ENCODE measurements at regions not wholly inside any gene's neighbourhood (a gene's known extent, or its start where the extent isn't known, plus 50 kb on each side); places are given as distances from the start of the nearest gene placed in this dataset.
"Not testable (repeated sequence)": the region's sequence is repeated elsewhere in the genome, so short reads cannot be mapped to it uniquely, and the experiment has no call there.

DNA sequence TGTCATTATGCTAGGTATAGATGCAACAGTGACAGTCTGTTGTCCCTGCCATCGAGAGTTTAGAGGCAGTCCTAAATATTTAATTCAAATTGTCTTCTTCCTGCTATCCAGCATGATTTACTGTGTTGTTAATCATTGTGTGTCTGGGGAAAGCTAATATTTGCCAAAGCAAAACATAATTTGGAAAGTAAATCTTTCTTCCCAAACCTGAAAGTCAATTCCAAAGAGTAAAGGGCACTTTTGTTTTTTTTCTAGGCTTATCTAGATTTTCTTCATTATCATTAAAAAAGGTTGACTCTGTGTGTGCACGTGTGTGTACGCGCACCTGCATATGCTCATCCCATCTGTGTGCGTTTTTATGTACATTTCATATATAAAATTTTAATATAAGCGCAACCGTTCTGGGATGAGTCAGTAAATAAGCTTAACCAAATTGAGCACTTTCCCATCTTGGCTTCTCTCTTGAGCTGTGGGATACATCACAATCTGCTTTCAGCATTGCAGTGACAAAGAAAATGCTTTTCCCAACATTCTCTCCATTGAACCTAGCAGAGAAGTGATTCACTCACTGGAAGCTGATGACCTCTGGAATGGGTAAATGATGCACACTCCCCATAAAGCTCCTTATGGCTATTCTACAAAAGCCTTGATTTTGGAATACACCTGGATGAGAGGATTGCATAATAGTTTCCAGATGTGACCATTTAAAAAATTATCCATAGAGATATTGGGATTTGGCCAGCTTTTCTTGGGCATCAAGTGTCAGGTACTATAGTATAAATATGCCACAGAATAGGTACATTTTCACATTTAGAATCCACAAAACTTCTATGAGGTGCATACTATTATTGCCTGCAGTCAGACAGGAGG, 488.4 kb downstream of the ADCYAP1 start:
- no peak for DNase-seq (ENCODE audit: extremely low read depth, low read depth, low spot score)

GRCh38 chr18:1393929-1394328, 489.3 kb downstream of the ADCYAP1 start:
- no peak for DNase-seq (ENCODE audit: extremely low read depth, low read depth, low spot score)

DNA sequence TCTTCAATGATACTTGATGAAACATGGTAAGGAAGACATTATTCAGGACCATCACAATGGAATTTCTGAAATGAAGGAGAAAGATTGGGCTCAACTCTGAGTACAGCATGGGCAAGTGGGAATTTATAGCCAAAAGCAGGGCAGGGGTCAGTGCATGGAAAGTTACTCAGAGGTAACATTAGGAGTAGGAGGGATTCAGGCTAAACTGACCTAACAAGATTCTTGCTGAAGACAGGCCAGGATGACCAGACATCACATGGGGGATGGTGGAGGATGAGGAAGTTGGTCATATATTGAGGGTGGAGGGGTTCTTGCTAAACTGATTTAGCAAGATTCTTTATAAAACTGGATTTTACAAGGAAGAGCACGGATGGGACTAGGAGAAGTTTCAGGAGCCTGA, 489.8 kb downstream of the ADCYAP1 start:
- DNase-seq (ENCODE audit: extremely low read depth, low read depth, low spot score) = no peak

DNA sequence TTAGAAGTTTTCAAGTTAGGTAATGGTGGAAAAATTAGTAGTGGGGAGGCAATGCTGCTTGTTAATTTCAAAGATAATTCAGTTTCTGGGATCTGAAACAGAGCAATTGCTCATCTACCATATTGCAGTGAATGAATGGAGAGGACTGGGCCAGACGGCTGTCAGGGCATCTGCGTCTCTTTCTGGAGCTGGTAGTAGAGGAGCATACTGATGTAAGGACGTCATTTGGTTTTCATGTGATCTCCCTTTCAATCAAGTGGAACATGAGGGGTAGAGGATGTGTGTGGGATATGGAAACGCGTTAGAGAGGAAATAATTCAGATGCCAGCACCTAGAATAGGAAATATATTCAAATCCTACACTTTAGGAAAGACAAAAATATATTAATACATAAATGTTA, 490.3 kb downstream of the ADCYAP1 start:
- DNase-seq (ENCODE audit: extremely low read depth, low read depth, low spot score) = no peak

DNA sequence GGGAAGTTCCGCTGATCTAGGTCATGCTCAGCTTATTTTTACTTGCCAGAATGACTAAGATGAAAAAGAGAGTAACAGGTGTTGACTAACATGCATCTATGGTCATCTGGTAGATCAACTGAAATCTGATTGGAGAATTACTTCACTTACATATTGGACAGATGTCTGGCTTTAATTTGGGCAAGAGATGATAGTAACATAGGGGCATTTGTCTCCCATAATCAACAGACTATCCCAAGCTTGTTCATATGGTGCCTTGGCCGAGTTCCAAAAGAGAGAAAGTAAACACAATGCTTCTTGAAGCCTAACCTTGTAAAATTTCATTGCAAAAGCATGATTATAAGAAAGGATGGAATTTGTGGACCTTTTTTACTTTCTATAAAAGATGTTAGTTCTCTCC, 503.7 kb downstream of the ADCYAP1 start:
- no peak for DNase-seq (ENCODE audit: extremely low read depth, low read depth, low spot score)

GRCh38 chr18:1412655-1413322, 508.1 kb downstream of the ADCYAP1 start:
- no peak for DNase-seq (ENCODE audit: extremely low read depth, low read depth, low spot score)

GRCh38 chr18:1413323-1413675, 508.6 kb downstream of the ADCYAP1 start:
- DNase-seq (ENCODE audit: extremely low read depth, low read depth, low spot score) = no peak

DNA sequence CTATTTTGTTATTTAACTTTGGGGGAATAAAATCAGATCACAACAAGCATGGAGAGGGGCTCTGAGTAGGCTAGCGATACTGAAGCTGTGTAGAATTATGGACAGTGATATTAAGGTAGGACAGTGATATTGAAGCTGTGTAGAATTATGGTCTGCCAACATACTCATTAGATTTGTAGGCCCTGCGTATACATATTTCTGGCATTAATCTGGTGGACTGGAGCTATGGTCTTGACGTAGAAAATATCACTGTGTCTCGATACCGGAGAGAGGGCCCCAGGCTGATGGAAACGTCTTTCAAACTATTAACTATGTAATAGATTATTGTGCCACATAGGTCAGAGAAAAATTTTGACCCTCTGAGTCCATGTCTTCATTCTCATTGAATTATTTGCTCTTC, 511.4 kb downstream of the ADCYAP1 start:
- DNase-seq (ENCODE audit: extremely low read depth, low read depth, low spot score) = no peak

DNA sequence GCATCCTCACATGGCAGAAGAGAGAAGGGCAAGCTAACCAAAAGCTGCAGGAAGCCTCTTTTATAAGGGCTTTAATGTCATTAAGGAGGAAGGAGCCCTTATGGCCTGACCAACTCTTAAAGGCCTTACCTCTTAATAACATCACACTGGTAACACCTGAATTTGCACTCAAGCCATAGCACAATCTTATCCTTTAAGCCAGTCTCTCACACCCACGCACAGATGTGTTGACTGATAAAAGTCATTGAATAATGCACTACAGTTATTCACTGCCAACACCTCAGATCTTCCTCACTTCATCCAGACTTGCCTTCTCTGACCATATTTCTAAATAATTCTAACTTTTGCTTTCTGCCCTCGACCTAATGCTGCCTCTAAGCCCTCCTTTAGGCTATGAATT, 516.8 kb downstream of the ADCYAP1 start:
- DNase-seq (ENCODE audit: extremely low read depth, low read depth, low spot score) = no peak

DNA sequence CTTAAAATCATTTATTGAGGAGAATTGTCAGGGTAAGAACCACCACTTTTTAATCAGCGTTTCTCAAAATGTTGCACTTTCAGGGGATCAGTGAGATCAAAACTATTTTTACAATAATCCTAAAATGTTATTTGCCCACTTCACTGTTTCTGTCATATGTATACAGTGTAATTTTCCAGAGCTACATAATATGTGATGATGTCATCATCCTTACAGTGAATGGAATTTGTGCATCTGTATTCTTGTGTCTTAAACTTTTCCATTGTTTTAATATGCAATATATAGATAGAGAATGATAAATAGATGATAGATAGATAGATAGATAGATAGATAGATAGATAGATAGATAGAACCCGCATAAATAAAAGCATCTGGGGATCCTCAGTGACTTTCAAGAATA, 518.0 kb downstream of the ADCYAP1 start:
- no peak for DNase-seq (ENCODE audit: extremely low read depth, low read depth, low spot score)

GRCh38 chr18:1425679-1426078, 521.0 kb downstream of the ADCYAP1 start:
- DNase-seq (ENCODE audit: extremely low read depth, low read depth, low spot score) = no peak

- DNase-seq (ENCODE audit: extremely low read depth, low read depth, low spot score) = no peak
Measured at GRCh38 chr18:1435487-1435886, 530.8 kb downstream of the ADCYAP1 start.

DNA sequence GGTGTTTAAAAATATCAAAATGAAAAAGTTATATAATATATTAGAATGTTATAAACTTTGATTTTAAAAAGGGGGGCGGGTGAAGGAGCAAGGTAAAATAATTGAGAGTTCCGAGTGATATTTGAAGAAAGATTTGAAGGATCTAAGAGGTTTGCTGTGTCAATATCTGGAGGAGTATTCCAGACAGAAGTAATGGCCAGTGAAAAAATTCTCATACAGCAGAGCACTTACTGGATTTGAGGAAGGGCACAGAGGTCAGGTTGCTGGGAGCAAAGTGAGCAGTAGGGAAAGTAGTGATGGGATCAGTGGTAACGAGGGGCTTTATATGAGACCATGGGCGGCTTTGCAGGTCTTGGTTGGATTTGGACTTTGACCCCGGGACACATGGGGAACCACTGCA, 531.5 kb downstream of the ADCYAP1 start:
- DNase-seq (ENCODE audit: extremely low read depth, low read depth, low spot score) = no peak

DNA sequence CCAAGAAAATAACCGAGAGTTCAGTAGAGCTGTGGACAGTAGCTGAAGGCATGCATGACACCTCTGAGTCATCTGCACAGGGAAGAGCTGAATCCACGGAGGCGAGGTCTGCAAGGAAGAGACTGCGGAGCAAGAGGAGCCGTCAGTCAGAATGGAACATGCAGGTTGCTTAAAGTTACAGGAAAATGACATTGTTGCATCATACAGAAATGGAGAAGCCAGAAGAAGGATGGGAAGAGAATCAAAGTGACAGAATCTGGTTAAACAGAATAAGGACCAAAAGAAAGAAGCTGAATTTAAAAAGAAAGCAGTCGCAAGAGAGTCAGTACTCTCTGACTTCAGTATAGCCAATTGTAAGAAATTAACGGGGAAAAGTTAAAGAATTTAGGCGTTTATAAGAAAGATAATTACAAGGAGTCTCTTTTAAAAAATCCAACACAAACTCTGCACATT, 533.8 kb downstream of the ADCYAP1 start:
- no peak for DNase-seq (ENCODE audit: extremely low read depth, low read depth, low spot score)

DNA sequence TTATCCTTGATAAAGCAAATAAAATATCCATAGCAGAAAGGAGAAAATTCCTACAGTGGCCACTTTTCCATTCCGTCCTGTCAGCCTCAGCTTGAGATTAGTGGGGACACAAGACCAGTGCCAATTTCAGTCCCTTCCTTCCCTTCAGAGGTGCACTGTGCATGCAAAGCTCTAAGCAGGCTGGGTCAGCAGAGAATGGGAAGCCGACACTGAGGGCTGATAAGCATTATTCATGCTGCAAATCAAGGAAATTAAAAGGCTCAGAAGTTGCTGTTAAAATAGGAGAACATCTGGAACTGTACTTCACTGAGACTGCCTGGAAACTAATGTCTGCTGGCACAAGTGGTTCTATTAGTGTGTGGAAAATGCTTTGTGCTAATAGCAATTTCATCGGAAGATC, 534.3 kb downstream of the ADCYAP1 start:
- DNase-seq (ENCODE audit: extremely low read depth, low read depth, low spot score) = no peak

DNA sequence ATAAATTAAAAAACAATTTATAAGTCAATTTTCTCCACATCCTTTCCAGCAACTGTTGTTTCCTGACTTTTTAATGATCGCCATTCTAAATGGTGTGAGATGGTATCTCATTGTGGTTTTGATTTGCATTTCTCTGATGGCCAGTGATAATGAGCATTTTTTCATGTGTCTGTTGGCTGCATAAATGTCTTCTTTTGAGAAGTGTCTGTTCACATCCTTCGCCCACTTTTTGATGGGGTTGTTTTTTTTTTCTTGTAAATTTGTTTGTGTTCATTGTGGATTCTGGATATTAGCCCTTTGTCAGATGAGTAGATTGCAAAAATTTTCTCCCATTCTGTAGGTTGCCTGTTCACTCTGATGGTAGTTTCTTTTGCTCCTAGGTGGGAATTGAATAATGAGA, 539.4 kb downstream of the ADCYAP1 start:
- not testable (repeated sequence) for DNase-seq (ENCODE audit: extremely low read depth, low read depth, low spot score)

DNA sequence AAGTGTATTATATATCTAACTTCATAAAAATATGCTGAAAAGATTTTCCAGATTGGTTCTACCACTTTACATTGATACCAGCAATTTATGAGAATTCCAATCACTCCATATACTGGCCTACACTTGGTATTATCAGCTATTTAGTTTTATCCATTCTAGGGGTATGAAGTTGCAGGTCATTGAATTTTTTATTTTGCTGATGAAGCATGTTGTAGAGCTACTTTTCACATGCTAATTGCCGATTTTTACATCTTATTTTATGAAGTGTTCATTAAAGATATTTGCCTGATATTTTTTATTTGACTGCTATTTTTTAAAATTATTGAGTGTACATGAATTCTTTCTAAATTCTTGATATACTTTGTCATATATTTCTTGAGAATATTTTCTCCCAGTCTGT, 542.1 kb downstream of the ADCYAP1 start:
- no peak for DNase-seq (ENCODE audit: extremely low read depth, low read depth, low spot score)

GRCh38 chr18:1452821-1453220, 548.1 kb downstream of the ADCYAP1 start:
- DNase-seq (ENCODE audit: extremely low read depth, low read depth, low spot score) = no peak

DNA sequence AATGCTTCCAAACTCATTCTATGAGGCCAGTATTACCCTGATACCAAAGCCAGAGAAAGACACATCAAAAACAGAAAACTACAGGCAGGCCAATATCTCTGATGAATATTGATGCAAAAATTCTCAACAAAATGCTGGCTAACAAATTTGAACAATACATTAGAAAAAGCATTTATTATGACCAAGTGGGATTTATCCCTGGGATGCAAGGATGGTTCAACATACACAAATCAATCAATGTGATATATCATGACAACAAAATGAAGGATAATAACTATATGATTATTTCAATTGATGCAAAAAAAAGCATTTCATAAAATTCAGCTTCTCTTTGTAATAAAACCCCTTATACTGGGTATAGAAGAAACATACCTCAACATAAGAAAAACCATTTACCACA, 550.9 kb downstream of the ADCYAP1 start:
- no peak for DNase-seq (ENCODE audit: extremely low read depth, low read depth, low spot score)

- DNase-seq (ENCODE audit: extremely low read depth, low read depth, low spot score) = no peak
Measured at GRCh38 chr18:1458547-1458946, 553.9 kb downstream of the ADCYAP1 start.

- DNase-seq (ENCODE audit: extremely low read depth, low read depth, low spot score) = no peak
Measured at GRCh38 chr18:1463981-1464380, 559.3 kb downstream of the ADCYAP1 start.

- DNase-seq (ENCODE audit: extremely low read depth, low read depth, low spot score) = no peak
Measured at GRCh38 chr18:1464444-1465217, 560.0 kb downstream of the ADCYAP1 start.
